ENCODE measurements at regions not wholly inside any gene's neighbourhood (a gene's known extent, or its start where the extent isn't known, plus 50 kb on each side); places are given as distances from the start of the nearest gene placed in this dataset.

DNA sequence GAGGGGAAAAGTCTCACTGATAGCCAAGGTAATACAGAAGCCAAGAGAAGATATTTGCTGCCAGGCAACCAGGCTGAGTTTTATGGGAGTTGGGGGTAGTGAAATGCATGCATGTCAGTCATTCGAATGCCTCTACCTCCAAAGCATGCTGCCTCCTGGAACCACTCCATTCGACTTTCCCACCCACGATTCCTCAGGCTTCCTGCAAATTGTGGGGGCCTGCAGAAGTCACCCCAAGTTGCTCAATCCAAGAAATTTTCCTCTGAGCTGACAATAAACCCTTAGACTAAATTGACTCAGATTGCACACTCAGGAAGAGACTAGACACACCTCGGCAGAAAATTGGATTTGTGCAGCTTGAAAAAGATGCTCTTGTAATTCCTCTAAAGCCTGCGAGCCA, 73.6 kb upstream of the GRK3 start:
- POLR2A ChIA-PET, result no interaction called here
- H3K9me3 ChIP-seq (ENCODE audit: control insufficient read depth in 1 of 2, insufficient read depth in 1 of 2, low read depth in 1 of 2, low read length in 2 of 2), result no peaks in the 10 kb centered on the region

DNA sequence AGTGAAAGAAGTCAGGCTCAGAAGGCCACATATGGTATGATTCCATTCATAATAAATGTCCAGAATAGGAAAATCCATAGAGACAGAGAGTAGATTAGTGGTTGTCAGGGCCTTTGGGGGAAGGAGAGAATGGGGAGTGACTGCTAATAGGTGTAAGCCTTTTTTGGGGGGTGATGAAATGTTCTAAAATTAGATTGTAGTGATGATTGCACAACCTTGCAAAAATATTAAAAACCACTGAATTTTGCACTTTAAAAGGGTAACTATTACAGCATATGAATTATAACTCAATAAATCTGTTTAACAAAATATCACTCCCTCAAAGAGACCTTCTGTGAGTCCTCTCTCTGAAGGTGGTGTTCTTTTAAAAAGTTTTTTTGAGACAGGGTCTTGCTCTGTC, 72.3 kb upstream of the GRK3 start:
- POLR2A ChIA-PET, result no interaction called here
- H3K27ac ChIP-seq (ENCODE audit: low read depth, low read length), result no peak overlapping the region
- DNase-seq (ENCODE audit: low read depth, low spot score) (no peak), ATAC-seq (no peak)
- no peaks in the 10 kb centered on the region for H4K20me1 ChIP-seq (ENCODE audit: insufficient read depth)
- H3K36me3 ChIP-seq (ENCODE audit: control insufficient read depth in 1 of 2, insufficient read depth in 2 of 2, low read length in 2 of 2), result no peaks in the 10 kb centered on the region
- H2AFZ ChIP-seq (ENCODE audit: low read depth, low read length, poor library complexity, severe bottlenecking), result no peak overlapping the region
- peaks cover 21% of the 10 kb centered on the region in 2 experiments for H3K4me1 ChIP-seq (ENCODE audit: control insufficient read depth in 1 of 2, insufficient read depth in 2 of 2, low read length in 2 of 2)
- BruUV-seq (replicated peaks), result no TSS peak
- peaks cover 16% of the 10 kb centered on the region; the same call in 1 of the 2 replicates for H3K27me3 ChIP-seq (ENCODE audit: insufficient read depth, low read length)
- CTCF ChIA-PET, result no interaction called here
- H3K9me2 ChIP-seq (ENCODE audit: insufficient read depth), result no peaks in the 10 kb centered on the region
- no peaks in the 10 kb centered on the region for H3K9me3 ChIP-seq (ENCODE audit: control insufficient read depth in 1 of 2, insufficient read depth in 1 of 2, low read depth in 1 of 2, low read length in 2 of 2)
- H3K9ac ChIP-seq (ENCODE audit: low read length), result no peak overlapping the region
- no peak overlapping the region for H3K4me3 ChIP-seq (replicated peaks in 1 of 2; ENCODE audit: low read depth in 1 of 2, low read length in 2 of 2)
- no peak overlapping the region for H3K4me2 ChIP-seq (ENCODE audit: low read length)
- RAD21 ChIA-PET (ENCODE audit: low non-redundant PET in 1 of 2, low total read pairs in 2 of 2, uncharacterized antibody in 2 of 2, unreplicated experiment in 2 of 2), result no interaction called here
- no peaks in the 10 kb centered on the region for H3K79me2 ChIP-seq (ENCODE audit: insufficient read depth, low read length)
- intact Hi-C loops (cut with micrococcal nuclease), result no loop called here
- TF ChIP-seq JUND (IDR thresholded peaks at IDR 0.05) (no peak), EZH2phosphoT487 (IDR thresholded peaks at IDR 0.05; ENCODE audit: borderline replicate concordance) (no peak), EGR1 (IDR thresholded peaks at IDR 0.05; ENCODE audit: low read depth) (no peak), ELF1 (IDR thresholded peaks at IDR 0.05; ENCODE audit: borderline replicate concordance, low read depth) (no peak), POLR2AphosphoS5 (IDR thresholded peaks at IDR 0.05; ENCODE audit: low read depth, low read length) (no peak), TCF7L2 (IDR thresholded peaks at IDR 0.05; ENCODE audit: borderline replicate concordance, extremely low read depth, insufficient read depth, insufficient read length) (no peak), SRF (IDR thresholded peaks at IDR 0.05; ENCODE audit: low read depth) (no peak), ZFX (IDR thresholded peaks at IDR 0.05) (no peak)
- TF ChIP-seq, protein P1, sequence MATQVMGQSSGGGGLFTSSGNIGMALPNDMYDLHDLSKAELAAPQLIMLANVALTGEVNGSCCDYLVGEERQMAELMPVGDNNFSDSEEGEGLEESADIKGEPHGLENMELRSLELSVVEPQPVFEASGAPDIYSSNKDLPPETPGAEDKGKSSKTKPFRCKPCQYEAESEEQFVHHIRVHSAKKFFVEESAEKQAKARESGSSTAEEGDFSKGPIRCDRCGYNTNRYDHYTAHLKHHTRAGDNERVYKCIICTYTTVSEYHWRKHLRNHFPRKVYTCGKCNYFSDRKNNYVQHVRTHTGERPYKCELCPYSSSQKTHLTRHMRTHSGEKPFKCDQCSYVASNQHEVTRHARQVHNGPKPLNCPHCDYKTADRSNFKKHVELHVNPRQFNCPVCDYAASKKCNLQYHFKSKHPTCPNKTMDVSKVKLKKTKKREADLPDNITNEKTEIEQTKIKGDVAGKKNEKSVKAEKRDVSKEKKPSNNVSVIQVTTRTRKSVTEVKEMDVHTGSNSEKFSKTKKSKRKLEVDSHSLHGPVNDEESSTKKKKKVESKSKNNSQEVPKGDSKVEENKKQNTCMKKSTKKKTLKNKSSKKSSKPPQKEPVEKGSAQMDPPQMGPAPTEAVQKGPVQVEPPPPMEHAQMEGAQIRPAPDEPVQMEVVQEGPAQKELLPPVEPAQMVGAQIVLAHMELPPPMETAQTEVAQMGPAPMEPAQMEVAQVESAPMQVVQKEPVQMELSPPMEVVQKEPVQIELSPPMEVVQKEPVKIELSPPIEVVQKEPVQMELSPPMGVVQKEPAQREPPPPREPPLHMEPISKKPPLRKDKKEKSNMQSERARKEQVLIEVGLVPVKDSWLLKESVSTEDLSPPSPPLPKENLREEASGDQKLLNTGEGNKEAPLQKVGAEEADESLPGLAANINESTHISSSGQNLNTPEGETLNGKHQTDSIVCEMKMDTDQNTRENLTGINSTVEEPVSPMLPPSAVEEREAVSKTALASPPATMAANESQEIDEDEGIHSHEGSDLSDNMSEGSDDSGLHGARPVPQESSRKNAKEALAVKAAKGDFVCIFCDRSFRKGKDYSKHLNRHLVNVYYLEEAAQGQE (IDR thresholded peaks at IDR 0.05; ENCODE audit: low read depth), result no peak
- TF ChIP-seq, protein P2, sequence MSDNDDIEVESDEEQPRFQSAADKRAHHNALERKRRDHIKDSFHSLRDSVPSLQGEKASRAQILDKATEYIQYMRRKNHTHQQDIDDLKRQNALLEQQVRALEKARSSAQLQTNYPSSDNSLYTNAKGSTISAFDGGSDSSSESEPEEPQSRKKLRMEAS (IDR thresholded peaks at IDR 0.05), result no peak

More for the DNA sequence above, 73.6 kb upstream of the GRK3 start:
- H3K36me3 ChIP-seq (ENCODE audit: control insufficient read depth in 1 of 2, insufficient read depth in 2 of 2, low read length in 2 of 2), result no peaks in the 10 kb centered on the region
- ChIA-PET RAD21 (ENCODE audit: low non-redundant PET in 1 of 2, low total read pairs in 2 of 2, uncharacterized antibody in 2 of 2, unreplicated experiment in 2 of 2) (no interaction called here), CTCF (no interaction called here)
- no peak overlapping the region for H3K27ac ChIP-seq (ENCODE audit: low read depth, low read length)
- intact Hi-C loops (cut with micrococcal nuclease), result no loop called here
- TF ChIP-seq POLR2A (IDR thresholded peaks at IDR 0.05; ENCODE audit: borderline replicate concordance, extremely low read depth, insufficient read depth, insufficient read length) (no peak), SRF (IDR thresholded peaks at IDR 0.05; ENCODE audit: low read depth) (no peak), EZH2phosphoT487 (IDR thresholded peaks at IDR 0.05; ENCODE audit: borderline replicate concordance) (no peak), EZH2 (IDR thresholded peaks at IDR 0.05) (no peak), SIN3A (IDR thresholded peaks at IDR 0.05; ENCODE audit: low read depth) (no peak), RAD21 (IDR thresholded peaks at IDR 0.05; ENCODE audit: low read depth) (no peak), ELF1 (IDR thresholded peaks at IDR 0.05; ENCODE audit: borderline replicate concordance, low read depth) (no peak), FOSL1 (IDR thresholded peaks at IDR 0.05; ENCODE audit: low read depth) (no peak), CEBPB (IDR thresholded peaks at IDR 0.05; ENCODE audit: low read depth) (no peak), YY1 (IDR thresholded peaks at IDR 0.05; ENCODE audit: extremely low read depth, insufficient replicate concordance, low read depth, low read length) (no peak)
- TF ChIP-seq, protein P3, sequence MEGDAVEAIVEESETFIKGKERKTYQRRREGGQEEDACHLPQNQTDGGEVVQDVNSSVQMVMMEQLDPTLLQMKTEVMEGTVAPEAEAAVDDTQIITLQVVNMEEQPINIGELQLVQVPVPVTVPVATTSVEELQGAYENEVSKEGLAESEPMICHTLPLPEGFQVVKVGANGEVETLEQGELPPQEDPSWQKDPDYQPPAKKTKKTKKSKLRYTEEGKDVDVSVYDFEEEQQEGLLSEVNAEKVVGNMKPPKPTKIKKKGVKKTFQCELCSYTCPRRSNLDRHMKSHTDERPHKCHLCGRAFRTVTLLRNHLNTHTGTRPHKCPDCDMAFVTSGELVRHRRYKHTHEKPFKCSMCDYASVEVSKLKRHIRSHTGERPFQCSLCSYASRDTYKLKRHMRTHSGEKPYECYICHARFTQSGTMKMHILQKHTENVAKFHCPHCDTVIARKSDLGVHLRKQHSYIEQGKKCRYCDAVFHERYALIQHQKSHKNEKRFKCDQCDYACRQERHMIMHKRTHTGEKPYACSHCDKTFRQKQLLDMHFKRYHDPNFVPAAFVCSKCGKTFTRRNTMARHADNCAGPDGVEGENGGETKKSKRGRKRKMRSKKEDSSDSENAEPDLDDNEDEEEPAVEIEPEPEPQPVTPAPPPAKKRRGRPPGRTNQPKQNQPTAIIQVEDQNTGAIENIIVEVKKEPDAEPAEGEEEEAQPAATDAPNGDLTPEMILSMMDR (IDR thresholded peaks at IDR 0.05 in 2 of 3, conservative IDR thresholded peaks at IDR 0.05 in 1 of 3; ENCODE audit: borderline replicate concordance in 1 of 3, insufficient read depth in 1 of 3, low read depth in 2 of 3, low read length in 2 of 3), result no peak
- H3K9ac ChIP-seq (ENCODE audit: low read length), result no peak overlapping the region
- H3K4me3 ChIP-seq (replicated peaks in 1 of 2; ENCODE audit: low read depth in 1 of 2, low read length in 2 of 2), result no peak overlapping the region
- H3K79me2 ChIP-seq (ENCODE audit: insufficient read depth, low read length), result no peaks in the 10 kb centered on the region
- H3K27me3 ChIP-seq (ENCODE audit: insufficient read depth, low read length), result peaks cover 16% of the 10 kb centered on the region; the same call in 1 of the 2 replicates
- no TSS peak for BruUV-seq (replicated peaks)
- H3K4me2 ChIP-seq (ENCODE audit: low read length), result no peak overlapping the region
- ATAC-seq, result no peak
- H3K9me2 ChIP-seq (ENCODE audit: insufficient read depth), result no peaks in the 10 kb centered on the region
- no peak overlapping the region for H2AFZ ChIP-seq (ENCODE audit: low read depth, low read length, poor library complexity, severe bottlenecking)
- peaks cover 30% of the 10 kb centered on the region in 2 experiments for H3K4me1 ChIP-seq (ENCODE audit: control insufficient read depth in 1 of 2, insufficient read depth in 2 of 2, low read length in 2 of 2)
- no peaks in the 10 kb centered on the region for H4K20me1 ChIP-seq (ENCODE audit: insufficient read depth)
- DNase-seq (ENCODE audit: low read depth, low spot score), result no peak
